ENCODE measurements at regions not wholly inside any gene's neighbourhood (a gene's known extent, or its start where the extent isn't known, plus 50 kb on each side); places are given as distances from the start of the nearest gene placed in this dataset.
"Not testable (repeated sequence)": the region's sequence is repeated elsewhere in the genome, so short reads cannot be mapped to it uniquely, and the experiment has no call there.

DNA sequence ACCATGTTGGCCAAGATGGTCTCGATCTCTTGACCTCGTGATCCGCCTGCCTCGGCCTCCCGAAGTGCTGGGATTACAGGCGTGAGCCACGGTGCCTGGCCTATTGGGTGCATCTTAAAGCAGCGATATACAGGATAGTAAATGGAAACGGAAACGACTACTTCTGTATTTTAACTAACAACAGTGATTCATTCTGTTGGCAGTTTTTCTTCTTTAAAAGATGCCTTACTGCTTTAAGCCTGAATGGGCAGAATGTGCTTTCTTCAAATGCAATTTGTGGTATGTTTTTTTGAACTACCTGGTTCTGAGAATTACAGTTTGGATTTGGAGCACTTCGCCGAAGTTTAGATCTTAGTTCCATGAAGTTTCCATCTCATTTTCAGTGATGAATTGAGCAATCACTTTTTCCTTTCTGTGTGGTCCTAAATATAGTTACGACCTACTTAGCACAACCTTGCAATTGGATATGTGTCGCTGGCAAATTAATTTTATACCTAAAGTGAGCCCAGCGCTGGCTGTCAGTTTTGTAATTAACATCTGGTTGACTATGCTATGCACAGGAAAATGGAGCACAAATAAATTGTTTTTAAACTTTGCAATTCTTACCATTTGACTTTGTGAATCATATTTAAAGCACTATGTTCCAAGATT lies 53.6 kb upstream of the EIF5 start:
- Histone ChIP-seq H3K4me3 (ENCODE audit: low read length) (no peak overlapping the region), H3K9ac (ENCODE audit: low read length) (no peak overlapping the region), H3K36me3 (ENCODE audit: control insufficient read depth, insufficient read depth, low read length) (no peaks in the 10 kb centered on the region), H3K9me3 (ENCODE audit: control insufficient read depth, low read length) (no peaks in the 10 kb centered on the region), H3K27me3 (ENCODE audit: control insufficient read depth, insufficient read depth, low read length) (peaks cover 16% of the 10 kb centered on the region), H3K4me1 (ENCODE audit: control insufficient read depth, insufficient read depth, low read length) (peaks cover 7% of the 10 kb centered on the region)

- Histone ChIP-seq H3K27me3 (ENCODE audit: control insufficient read depth, insufficient read depth, low read length) (peaks cover 16% of the 10 kb centered on the region), H3K9ac (ENCODE audit: low read length) (no peak overlapping the region), H3K36me3 (ENCODE audit: control insufficient read depth, insufficient read depth, low read length) (no peaks in the 10 kb centered on the region), H3K9me3 (ENCODE audit: control insufficient read depth, low read length) (no peaks in the 10 kb centered on the region), H3K4me3 (ENCODE audit: low read length) (no peak overlapping the region), H3K4me1 (ENCODE audit: control insufficient read depth, insufficient read depth, low read length) (peaks cover 7% of the 10 kb centered on the region)
These were observed 52.4 kb upstream of the EIF5 start for GRCh38 chr14:103281496-103282231.

DNA sequence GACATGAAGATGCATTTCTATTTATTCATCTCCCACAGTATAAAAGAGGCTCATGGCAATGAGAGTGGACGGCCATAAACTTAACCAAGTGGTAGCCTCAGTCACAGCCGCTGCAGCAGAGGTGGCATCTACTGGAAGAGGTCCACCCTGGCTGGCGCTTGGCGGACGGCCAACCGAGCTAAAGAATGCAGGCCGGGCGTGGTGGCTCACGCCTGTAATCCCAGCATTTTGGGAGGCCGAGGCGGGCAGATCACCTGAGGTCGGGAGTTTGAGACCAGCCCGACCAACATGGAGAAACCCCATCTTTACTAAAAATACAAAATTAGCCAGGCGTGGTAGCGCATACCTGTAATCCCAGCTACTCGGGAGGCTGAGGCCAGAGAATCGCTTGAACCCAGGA lies 51.7 kb upstream of the EIF5 start:
- not testable (repeated sequence) for H3K9me3 ChIP-seq (ENCODE audit: control insufficient read depth, low read length); H3K9ac ChIP-seq (ENCODE audit: low read length); H3K4me1 ChIP-seq (ENCODE audit: control insufficient read depth, insufficient read depth, low read length); H3K36me3 ChIP-seq (ENCODE audit: control insufficient read depth, insufficient read depth, low read length); H3K4me3 ChIP-seq (ENCODE audit: low read length)
- peaks cover 20% of the 10 kb centered on the region for H3K27me3 ChIP-seq (ENCODE audit: control insufficient read depth, insufficient read depth, low read length)

DNA sequence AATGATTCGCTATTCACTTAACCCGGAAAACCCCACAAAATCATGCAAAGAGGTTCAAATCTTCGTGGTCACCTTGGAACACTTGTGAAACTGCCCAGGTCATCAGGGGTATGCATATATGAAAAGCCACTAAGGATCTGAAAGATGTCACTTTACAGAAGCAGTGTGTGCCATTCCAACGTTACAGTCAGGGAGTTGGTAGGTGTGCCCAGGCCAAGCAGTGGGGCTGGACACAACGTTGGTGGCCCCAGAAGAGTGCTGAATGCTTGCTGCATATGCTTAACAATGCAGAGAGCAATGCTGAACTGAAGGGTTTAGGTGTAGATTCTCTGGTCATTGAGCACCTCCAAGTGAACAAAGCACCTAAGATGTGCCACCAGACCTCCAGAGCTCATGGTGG lies 51.1 kb upstream of the EIF5 start:
- no peak overlapping the region for H3K4me3 ChIP-seq (ENCODE audit: low read length)
- H3K27me3 ChIP-seq (ENCODE audit: control insufficient read depth, insufficient read depth, low read length): peaks cover 19% of the 10 kb centered on the region
- peaks cover 7% of the 10 kb centered on the region for H3K4me1 ChIP-seq (ENCODE audit: control insufficient read depth, insufficient read depth, low read length)
- H3K36me3 ChIP-seq (ENCODE audit: control insufficient read depth, insufficient read depth, low read length): no peaks in the 10 kb centered on the region
- no peaks in the 10 kb centered on the region for H3K9me3 ChIP-seq (ENCODE audit: control insufficient read depth, low read length)
- H3K9ac ChIP-seq (ENCODE audit: low read length): no peak overlapping the region

- Histone ChIP-seq H3K9me3 (ENCODE audit: control insufficient read depth, low read length) (no peaks in the 10 kb centered on the region), H3K9ac (ENCODE audit: low read length) (no peak overlapping the region), H3K36me3 (ENCODE audit: control insufficient read depth, insufficient read depth, low read length) (no peaks in the 10 kb centered on the region), H3K27me3 (ENCODE audit: control insufficient read depth, insufficient read depth, low read length) (peaks cover 13% of the 10 kb centered on the region), H3K4me3 (ENCODE audit: low read length) (no peak overlapping the region), H3K4me1 (ENCODE audit: control insufficient read depth, insufficient read depth, low read length) (no peaks in the 10 kb centered on the region)
These were observed 50.1 kb upstream of the EIF5 start for GRCh38 chr14:103283916-103284315.

All from mucosa of stomach (tissue), 1 donor.